Stimulated activated naive CD4-positive, alpha-beta T cell (primary cell): ENCODE measurements at regions not wholly inside any gene's neighbourhood (a gene's known extent, or its start where the extent isn't known, plus 50 kb on each side); places are given as distances from the start of the nearest gene placed in this dataset.
"Not testable (repeated sequence)": the region's sequence is repeated elsewhere in the genome, so short reads cannot be mapped to it uniquely, and the experiment has no call there.

Experiments
- DNase-seq, 6 experiments: peaks; one replicate each; lab custom pipeline; 2025; lab: John Stamatoyannopoulos, UW

GRCh38 chr9:34907044-34907443, 51.0 kb upstream of the PHF24 start:
- no peak for DNase-seq

- peak; percentile 62 to 83 (median 70) for DNase-seq
These were observed 58.4 kb upstream of the PHF24 start for GRCh38 chr9:34899535-34900158.

- DNase-seq = no peak
These were observed 59.2 kb upstream of the PHF24 start for GRCh38 chr9:34898846-34899245.

- DNase-seq = no peak
These were observed 62.0 kb upstream of the PHF24 start for GRCh38 chr9:34896112-34896511.

GRCh38 chr9:34892886-34893285, 65.2 kb upstream of the PHF24 start:
- no peak for DNase-seq

GRCh38 chr9:34891386-34891785, 66.7 kb upstream of the PHF24 start:
- no peak for DNase-seq

GRCh38 chr9:34887841-34888240, 70.2 kb upstream of the PHF24 start:
- DNase-seq = no peak

GRCh38 chr9:34884747-34885189, 73.3 kb upstream of the PHF24 start:
- DNase-seq = no peak

GRCh38 chr9:34876096-34876495, 82.0 kb upstream of the PHF24 start:
- DNase-seq = no peak

- no peak for DNase-seq
These were observed 88.7 kb upstream of the PHF24 start for GRCh38 chr9:34869390-34869789.

GRCh38 chr9:34866614-34867013, 91.5 kb upstream of the PHF24 start:
- no peak for DNase-seq

- DNase-seq = no peak
These were observed 94.7 kb upstream of the PHF24 start for GRCh38 chr9:34863426-34863825.

GRCh38 chr9:34862836-34863235, 95.2 kb upstream of the PHF24 start:
- DNase-seq = no peak

- DNase-seq = no peak
These were observed 96.0 kb upstream of the PHF24 start for GRCh38 chr9:34862043-34862442.

- DNase-seq = not testable (repeated sequence)
These were observed 103.1 kb upstream of the PHF24 start for GRCh38 chr9:34855016-34855415.

GRCh38 chr9:34830068-34830467, 120.1 kb upstream of the CCL21 start:
- DNase-seq = no peak

GRCh38 chr9:34826999-34827538, 117.1 kb upstream of the CCL21 start:
- DNase-seq = no peak

- DNase-seq = no peak
These were observed 115.8 kb upstream of the CCL21 start for GRCh38 chr9:34825775-34826174.

- no peak for DNase-seq
These were observed 113.8 kb upstream of the CCL21 start for GRCh38 chr9:34823778-34824177.

- DNase-seq = no peak
These were observed 100.2 kb upstream of the CCL21 start for GRCh38 chr9:34810187-34810524.

- DNase-seq = no peak
These were observed 99.7 kb upstream of the CCL21 start for GRCh38 chr9:34809504-34810186.

GRCh38 chr9:34802916-34803315, 93.0 kb upstream of the CCL21 start:
- DNase-seq = no peak

- DNase-seq = no peak
These were observed 87.4 kb upstream of the CCL21 start for GRCh38 chr9:34797367-34797766.

- DNase-seq = no peak
These were observed 87.0 kb upstream of the CCL21 start for GRCh38 chr9:34796924-34797323.
